ENCODE measurements at regions not wholly inside any gene's neighbourhood (a gene's known extent, or its start where the extent isn't known, plus 50 kb on each side); places are given as distances from the start of the nearest gene placed in this dataset.

DNA sequence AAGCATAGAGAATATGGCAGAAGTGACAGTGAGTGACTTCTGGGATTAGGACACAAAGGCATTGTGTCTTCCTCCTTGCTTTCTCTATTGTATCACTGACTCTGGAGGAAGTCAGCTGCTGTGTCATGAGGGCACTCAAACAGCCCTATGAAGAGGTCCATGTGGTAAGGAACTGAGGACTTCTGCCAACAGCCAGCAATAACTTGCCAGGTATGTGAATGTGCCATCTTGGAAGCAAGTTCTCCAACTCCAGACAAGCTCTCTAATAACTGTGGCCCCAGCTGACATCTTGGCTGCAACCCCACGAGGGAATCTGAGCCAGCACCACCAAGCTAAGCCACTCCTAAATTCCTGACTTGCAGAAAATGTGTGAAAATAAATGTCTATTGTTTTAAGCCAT, 83.6 kb upstream of the ZBED5 start:
- no TSS peak for BruUV-seq (replicated peaks)
- POLR2A ChIA-PET (ENCODE audit: unreplicated experiment): interaction anchor here (0.6 kb wide), 1 partner anchor 100 kb away, joined by 9 read pairs; no protein-coding TSS in a partner anchor

GRCh38 chr11:10938650-10939387, 81.0 kb upstream of the ZBED5 start:
- intact Hi-C loops (cut with micrococcal nuclease; ENCODE audit: unreplicated experiment): loop anchor here (10.0 kb wide), 1 partner anchor 1106 kb away; no protein-coding TSS in a partner anchor
- ChIA-PET POLR2A (ENCODE audit: unreplicated experiment) (interaction anchor here (0.5 kb wide), 1 partner anchor 230 kb away, joined by 11 read pairs; no protein-coding TSS in a partner anchor), CTCF (no interaction called here)
- no peak overlapping the region for H3K4me2 ChIP-seq
- no peak overlapping the region for H3K4me3 ChIP-seq
- no peak for TF ChIP-seq EZH2 (IDR thresholded peaks at IDR 0.05; ENCODE audit: low read depth)
- TF ChIP-seq, protein P1, sequence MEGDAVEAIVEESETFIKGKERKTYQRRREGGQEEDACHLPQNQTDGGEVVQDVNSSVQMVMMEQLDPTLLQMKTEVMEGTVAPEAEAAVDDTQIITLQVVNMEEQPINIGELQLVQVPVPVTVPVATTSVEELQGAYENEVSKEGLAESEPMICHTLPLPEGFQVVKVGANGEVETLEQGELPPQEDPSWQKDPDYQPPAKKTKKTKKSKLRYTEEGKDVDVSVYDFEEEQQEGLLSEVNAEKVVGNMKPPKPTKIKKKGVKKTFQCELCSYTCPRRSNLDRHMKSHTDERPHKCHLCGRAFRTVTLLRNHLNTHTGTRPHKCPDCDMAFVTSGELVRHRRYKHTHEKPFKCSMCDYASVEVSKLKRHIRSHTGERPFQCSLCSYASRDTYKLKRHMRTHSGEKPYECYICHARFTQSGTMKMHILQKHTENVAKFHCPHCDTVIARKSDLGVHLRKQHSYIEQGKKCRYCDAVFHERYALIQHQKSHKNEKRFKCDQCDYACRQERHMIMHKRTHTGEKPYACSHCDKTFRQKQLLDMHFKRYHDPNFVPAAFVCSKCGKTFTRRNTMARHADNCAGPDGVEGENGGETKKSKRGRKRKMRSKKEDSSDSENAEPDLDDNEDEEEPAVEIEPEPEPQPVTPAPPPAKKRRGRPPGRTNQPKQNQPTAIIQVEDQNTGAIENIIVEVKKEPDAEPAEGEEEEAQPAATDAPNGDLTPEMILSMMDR (conservative IDR thresholded peaks at IDR 0.05): no peak
- no peak overlapping the region for H2AFZ ChIP-seq
- H3K36me3 ChIP-seq (ENCODE audit: low read depth): no peaks in the 10 kb centered on the region
- no peak for DNase-seq
- BruUV-seq (replicated peaks): no TSS peak
- H3K79me2 ChIP-seq (ENCODE audit: low read depth): no peaks in the 10 kb centered on the region
- H3K4me1 ChIP-seq (replicated peaks; ENCODE audit: insufficient read depth): no peaks in the 10 kb centered on the region
- no peaks in the 10 kb centered on the region for H3K9me2 ChIP-seq (ENCODE audit: insufficient read depth)
- H4K20me1 ChIP-seq (ENCODE audit: insufficient read depth): no peaks in the 10 kb centered on the region
- no peak overlapping the region for H3K27ac ChIP-seq
- no peaks in the 10 kb centered on the region for H3K27me3 ChIP-seq (ENCODE audit: insufficient read depth, low read depth)
- no peaks in the 10 kb centered on the region for H3F3A ChIP-seq (ENCODE audit: insufficient read depth, low read depth)
- no peaks in the 10 kb centered on the region for H3K9me3 ChIP-seq (ENCODE audit: insufficient read depth, low read depth)

More for the DNA sequence above, 83.6 kb upstream of the ZBED5 start:
- TF ChIP-seq, protein P1 (conservative IDR thresholded peaks at IDR 0.05): no peak
- TF ChIP-seq EZH2 (IDR thresholded peaks at IDR 0.05; ENCODE audit: low read depth): no peak
- Histone ChIP-seq H3K9me3 (ENCODE audit: insufficient read depth, low read depth) (no peaks in the 10 kb centered on the region), H3K4me1 (replicated peaks; ENCODE audit: insufficient read depth) (no peaks in the 10 kb centered on the region), H4K20me1 (ENCODE audit: insufficient read depth) (no peaks in the 10 kb centered on the region), H3K27ac (no peak overlapping the region), H3K36me3 (ENCODE audit: low read depth) (no peaks in the 10 kb centered on the region), H3K4me2 (no peak overlapping the region), H3F3A (ENCODE audit: insufficient read depth, low read depth) (no peaks in the 10 kb centered on the region), H3K9me2 (ENCODE audit: insufficient read depth) (no peaks in the 10 kb centered on the region), H3K27me3 (ENCODE audit: insufficient read depth, low read depth) (no peaks in the 10 kb centered on the region), H3K4me3 (no peak overlapping the region), H2AFZ (no peak overlapping the region), H3K79me2 (ENCODE audit: low read depth) (no peaks in the 10 kb centered on the region)
- no peak for DNase-seq
- CTCF ChIA-PET: interaction anchor here (0.6 kb wide), 1 partner anchor 10 kb away, joined by 3 read pairs; no protein-coding TSS in a partner anchor
- intact Hi-C loops (cut with micrococcal nuclease; ENCODE audit: unreplicated experiment): no loop called here

- H3K9me2 ChIP-seq (ENCODE audit: insufficient read depth): no peaks in the 10 kb centered on the region
- H3K79me2 ChIP-seq (ENCODE audit: low read depth): no peaks in the 10 kb centered on the region
- no peaks in the 10 kb centered on the region for H3F3A ChIP-seq (ENCODE audit: insufficient read depth, low read depth)
- no peak for DNase-seq
- no peaks in the 10 kb centered on the region for H3K9me3 ChIP-seq (ENCODE audit: insufficient read depth, low read depth)
- no peaks in the 10 kb centered on the region for H3K36me3 ChIP-seq (ENCODE audit: low read depth)
- TF ChIP-seq, protein P1 (conservative IDR thresholded peaks at IDR 0.05): no peak
- no peak for TF ChIP-seq EZH2 (IDR thresholded peaks at IDR 0.05; ENCODE audit: low read depth)
- ChIA-PET CTCF (interaction anchor here (0.6 kb wide), 1 partner anchor 882 kb away, joined by 4 read pairs; no protein-coding TSS in a partner anchor), POLR2A (ENCODE audit: unreplicated experiment) (interaction anchor here (0.5 kb wide), 1 partner anchor 230 kb away, joined by 11 read pairs; no protein-coding TSS in a partner anchor)
- no TSS peak for BruUV-seq (replicated peaks)
- no peaks in the 10 kb centered on the region for H4K20me1 ChIP-seq (ENCODE audit: insufficient read depth)
- H3K4me1 ChIP-seq (replicated peaks; ENCODE audit: insufficient read depth): no peaks in the 10 kb centered on the region
- no peaks in the 10 kb centered on the region for H3K27me3 ChIP-seq (ENCODE audit: insufficient read depth, low read depth)
- no peak overlapping the region for H3K27ac ChIP-seq
- intact Hi-C loops (cut with micrococcal nuclease; ENCODE audit: unreplicated experiment): loop anchor here (10.0 kb wide), 1 partner anchor 1107 kb away; no protein-coding TSS in a partner anchor
- H3K4me3 ChIP-seq: no peak overlapping the region
- H2AFZ ChIP-seq: no peak overlapping the region
- no peak overlapping the region for H3K4me2 ChIP-seq
Observed at GRCh38 chr11:10938231-10938630, 80.4 kb upstream of the ZBED5 start.
